ENCODE measurements at regions not wholly inside any gene's neighbourhood (a gene's known extent, or its start where the extent isn't known, plus 50 kb on each side); places are given as distances from the start of the nearest gene placed in this dataset.

DNA sequence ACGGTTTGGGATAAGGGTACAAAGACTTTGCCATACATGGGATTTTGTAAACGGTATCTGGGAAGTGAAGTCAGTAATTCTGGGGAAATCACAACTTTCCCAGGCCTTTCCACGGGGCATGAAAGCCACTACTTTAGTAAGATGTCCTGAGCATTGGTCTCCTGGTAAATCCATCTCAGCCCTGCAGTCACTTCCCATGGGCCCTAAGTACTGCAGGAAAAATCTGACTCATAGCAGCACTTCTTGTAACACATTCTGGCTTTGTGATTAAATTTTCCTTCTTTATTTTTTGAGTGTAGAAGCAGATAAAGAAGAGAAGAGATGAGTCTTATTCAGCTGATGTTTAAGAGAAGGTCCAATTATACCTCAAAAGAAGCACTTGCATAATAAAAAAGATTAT is 67.6 kb downstream of the BLID start:
- Histone ChIP-seq H2AFZ (ENCODE audit: low read length) (no peak overlapping the region), H3K36me3 (ENCODE audit: insufficient read depth, low read length) (no peaks in the 10 kb centered on the region), H3K79me2 (ENCODE audit: insufficient read depth, low read depth, low read length) (no peaks in the 10 kb centered on the region), H3K4me2 (ENCODE audit: low read length) (no peak overlapping the region), H3K4me3 (ENCODE audit: low read depth, low read length, poor library complexity, severe bottlenecking) (no peak overlapping the region), H4K20me1 (ENCODE audit: insufficient read depth, low read length) (no peaks in the 10 kb centered on the region), H3K9me2 (ENCODE audit: insufficient read depth, low read length) (no peaks in the 10 kb centered on the region), H3K9me3 (ENCODE audit: low read length) (0 out of 2 replicates have a peak, but pooled peaks cover 11% of the 10 kb centered on the region), H3K4me1 (ENCODE audit: insufficient read depth, low read length, poor library complexity, severe bottlenecking) (no peaks in the 10 kb centered on the region), H3K27ac (ENCODE audit: low read depth, low read length, poor library complexity, severe bottlenecking) (no peak overlapping the region)
- ChIA-PET CTCF (ENCODE audit: unreplicated experiment) (no interaction called here), POLR2A (interaction anchor here (1.0 kb wide), 1 partner anchor 72 kb away, joined by 4 read pairs; no protein-coding TSS in a partner anchor)
- intact Hi-C loops (cut with micrococcal nuclease; ENCODE audit: unreplicated experiment) = no loop called here
- BruUV-seq (replicated peaks) = no TSS peak
- no peak for DNase-seq (ENCODE audit: low spot score)
- TF ChIP-seq, protein P1, sequence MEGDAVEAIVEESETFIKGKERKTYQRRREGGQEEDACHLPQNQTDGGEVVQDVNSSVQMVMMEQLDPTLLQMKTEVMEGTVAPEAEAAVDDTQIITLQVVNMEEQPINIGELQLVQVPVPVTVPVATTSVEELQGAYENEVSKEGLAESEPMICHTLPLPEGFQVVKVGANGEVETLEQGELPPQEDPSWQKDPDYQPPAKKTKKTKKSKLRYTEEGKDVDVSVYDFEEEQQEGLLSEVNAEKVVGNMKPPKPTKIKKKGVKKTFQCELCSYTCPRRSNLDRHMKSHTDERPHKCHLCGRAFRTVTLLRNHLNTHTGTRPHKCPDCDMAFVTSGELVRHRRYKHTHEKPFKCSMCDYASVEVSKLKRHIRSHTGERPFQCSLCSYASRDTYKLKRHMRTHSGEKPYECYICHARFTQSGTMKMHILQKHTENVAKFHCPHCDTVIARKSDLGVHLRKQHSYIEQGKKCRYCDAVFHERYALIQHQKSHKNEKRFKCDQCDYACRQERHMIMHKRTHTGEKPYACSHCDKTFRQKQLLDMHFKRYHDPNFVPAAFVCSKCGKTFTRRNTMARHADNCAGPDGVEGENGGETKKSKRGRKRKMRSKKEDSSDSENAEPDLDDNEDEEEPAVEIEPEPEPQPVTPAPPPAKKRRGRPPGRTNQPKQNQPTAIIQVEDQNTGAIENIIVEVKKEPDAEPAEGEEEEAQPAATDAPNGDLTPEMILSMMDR (conservative IDR thresholded peaks at IDR 0.05; ENCODE audit: low read length) = no peak
- no peak for TF ChIP-seq EZH2phosphoT487 (IDR thresholded peaks at IDR 0.05; ENCODE audit: borderline replicate concordance, low read depth, low read length)

DNA sequence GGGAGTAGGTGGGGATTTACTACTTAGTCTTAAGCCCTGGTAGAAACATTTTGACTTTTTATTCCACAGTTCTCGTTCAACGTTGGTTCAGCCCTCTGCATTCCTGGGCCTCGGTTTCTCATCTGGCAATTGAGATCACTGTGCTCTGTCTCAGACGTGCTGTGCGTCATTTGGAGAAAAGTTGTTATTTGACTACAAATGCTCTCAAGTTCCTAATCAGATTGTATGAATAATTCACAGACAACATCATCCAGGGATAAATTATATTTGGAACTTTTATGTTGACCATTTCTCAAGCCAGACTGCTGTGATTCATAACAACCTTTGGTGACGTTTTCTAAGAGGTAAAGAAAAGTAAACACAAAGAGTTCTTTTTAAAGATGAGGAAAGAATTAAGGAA is 69.2 kb downstream of the BLID start:
- H2AFZ ChIP-seq (ENCODE audit: low read length) = no peak overlapping the region
- DNase-seq (ENCODE audit: low spot score) = no peak

DNA sequence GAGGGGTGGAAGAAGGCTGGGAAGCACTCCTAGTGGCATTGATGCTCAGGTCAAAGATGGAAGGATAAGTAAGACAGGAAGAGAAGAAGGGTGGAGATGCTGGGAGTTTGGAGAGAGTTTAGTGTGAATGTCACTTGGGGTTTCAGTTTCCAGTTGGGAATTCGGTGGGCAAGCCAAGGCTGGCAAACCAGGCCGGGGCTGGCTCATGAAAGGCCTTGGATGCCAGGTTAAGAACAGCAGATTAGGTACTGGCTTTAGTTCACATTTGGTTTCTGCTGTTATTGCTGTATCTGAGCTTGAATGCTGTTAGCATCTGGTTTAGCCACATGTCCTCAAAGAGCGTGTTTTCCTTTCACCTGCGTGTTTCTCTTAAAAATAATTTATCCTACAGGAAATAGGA is 69.6 kb downstream of the BLID start:
- no TSS peak for BruUV-seq (replicated peaks)
- H2AFZ ChIP-seq (ENCODE audit: low read length) = no peak overlapping the region
- no peaks in the 10 kb centered on the region for H3K9me2 ChIP-seq (ENCODE audit: insufficient read depth, low read length)
- H3K79me2 ChIP-seq (ENCODE audit: insufficient read depth, low read depth, low read length) = no peaks in the 10 kb centered on the region
- TF ChIP-seq, protein P1 (conservative IDR thresholded peaks at IDR 0.05; ENCODE audit: low read length) = no peak
- no peak for TF ChIP-seq EZH2phosphoT487 (IDR thresholded peaks at IDR 0.05; ENCODE audit: borderline replicate concordance, low read depth, low read length)
- intact Hi-C loops (cut with micrococcal nuclease; ENCODE audit: unreplicated experiment) = no loop called here
- H3K27ac ChIP-seq (ENCODE audit: low read depth, low read length, poor library complexity, severe bottlenecking) = no peak overlapping the region
- no peaks in the 10 kb centered on the region for H3K4me1 ChIP-seq (ENCODE audit: insufficient read depth, low read length, poor library complexity, severe bottlenecking)
- no peak overlapping the region for H3K4me2 ChIP-seq (ENCODE audit: low read length)
- H3K4me3 ChIP-seq (ENCODE audit: low read depth, low read length, poor library complexity, severe bottlenecking) = no peak overlapping the region
- H3K36me3 ChIP-seq (ENCODE audit: insufficient read depth, low read length) = no peaks in the 10 kb centered on the region
- DNase-seq (ENCODE audit: low spot score) = no peak
- H3K9me3 ChIP-seq (ENCODE audit: low read length) = no peaks in the 10 kb centered on the region
- POLR2A ChIA-PET = no interaction called here
- H4K20me1 ChIP-seq (ENCODE audit: insufficient read depth, low read length) = no peaks in the 10 kb centered on the region
- CTCF ChIA-PET (ENCODE audit: unreplicated experiment) = no interaction called here

More for the DNA sequence above, 69.2 kb downstream of the BLID start:
- POLR2A ChIA-PET = no interaction called here
- Histone ChIP-seq H3K9me3 (ENCODE audit: low read length) (no peaks in the 10 kb centered on the region), H3K36me3 (ENCODE audit: insufficient read depth, low read length) (no peaks in the 10 kb centered on the region), H3K9me2 (ENCODE audit: insufficient read depth, low read length) (no peaks in the 10 kb centered on the region), H3K79me2 (ENCODE audit: insufficient read depth, low read depth, low read length) (no peaks in the 10 kb centered on the region), H3K4me2 (ENCODE audit: low read length) (no peak overlapping the region), H3K27ac (ENCODE audit: low read depth, low read length, poor library complexity, severe bottlenecking) (no peak overlapping the region), H4K20me1 (ENCODE audit: insufficient read depth, low read length) (no peaks in the 10 kb centered on the region), H3K4me3 (ENCODE audit: low read depth, low read length, poor library complexity, severe bottlenecking) (no peak overlapping the region), H3K4me1 (ENCODE audit: insufficient read depth, low read length, poor library complexity, severe bottlenecking) (no peaks in the 10 kb centered on the region)
- CTCF ChIA-PET (ENCODE audit: unreplicated experiment) = no interaction called here
- intact Hi-C loops (cut with micrococcal nuclease; ENCODE audit: unreplicated experiment) = no loop called here
- TF ChIP-seq, protein P1 (conservative IDR thresholded peaks at IDR 0.05; ENCODE audit: low read length) = no peak
- no peak for TF ChIP-seq EZH2phosphoT487 (IDR thresholded peaks at IDR 0.05; ENCODE audit: borderline replicate concordance, low read depth, low read length)
- BruUV-seq (replicated peaks) = no TSS peak
